C4-2B (cell line): ENCODE measurements at regions not wholly inside any gene's neighbourhood (a gene's known extent, or its start where the extent isn't known, plus 50 kb on each side); places are given as distances from the start of the nearest gene placed in this dataset.

Experiments
- H3K27ac ChIP-seq: fragments of 450-650 bp; 2 replicates; pipeline ENCODE4 v1.5.1; 2017
- CTCF ChIP-seq: fragments of 450-650 bp; conservative IDR thresholded peaks from 2 replicates; pipeline ENCODE4 v1.5.1; 2017; ENCODE audit warnings: mild to moderate bottlenecking
- ZFX ChIP-seq: fragments of 450-650 bp; IDR thresholded peaks from 2 replicates; pipeline ENCODE4 v1.6.1; 2017

DNA sequence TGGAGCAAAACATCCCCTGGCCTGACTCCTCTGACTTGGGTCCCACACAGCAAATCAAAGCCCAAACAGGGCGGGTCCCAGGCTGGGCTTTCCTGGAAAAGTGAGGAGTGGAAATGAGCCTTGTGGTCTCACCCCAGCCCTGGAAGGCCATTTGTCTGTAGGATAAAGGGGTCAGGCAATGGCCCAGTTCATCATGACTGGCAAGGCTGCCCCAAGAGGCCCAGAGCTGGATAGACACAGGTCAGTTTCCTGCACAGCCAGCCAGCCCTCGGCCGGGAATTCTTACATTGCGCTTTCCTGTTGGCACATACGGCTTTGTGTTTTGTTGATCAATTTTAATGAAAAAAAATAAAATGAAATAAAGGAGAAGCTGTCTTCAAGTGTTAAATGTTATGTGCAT, 174.3 kb downstream of the TSHZ3 start:
- TF ChIP-seq ZFX = no peak
- TF ChIP-seq CTCF = no peak
- no peak overlapping the region for H3K27ac ChIP-seq

DNA sequence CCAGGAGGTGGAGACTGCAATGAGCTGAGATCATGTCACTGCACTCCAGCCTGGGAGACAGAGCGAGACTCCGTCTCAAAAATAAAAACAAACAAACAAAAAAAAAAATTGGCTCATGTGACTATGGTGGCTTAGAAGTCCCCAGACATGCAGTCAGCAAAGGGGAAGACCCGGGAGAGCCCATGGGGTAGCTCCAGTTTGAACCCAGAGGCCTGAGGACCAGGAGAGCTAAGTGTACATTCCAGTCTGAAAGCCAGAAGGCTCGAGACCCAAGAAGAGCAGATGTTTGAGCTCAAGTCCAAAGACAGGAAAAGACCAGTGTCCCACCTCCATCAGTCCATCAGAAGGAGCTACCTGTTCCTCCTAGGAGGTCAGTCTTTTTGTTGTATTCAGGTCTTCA, 175.2 kb downstream of the TSHZ3 start:
- no peak for TF ChIP-seq CTCF
- TF ChIP-seq ZFX = no peak

GRCh38 chr19:31171936-31172335, 177.3 kb downstream of the TSHZ3 start:
- H3K27ac ChIP-seq = no peak overlapping the region
- TF ChIP-seq ZFX (no peak), CTCF (no peak)

More for the DNA sequence above, 175.2 kb downstream of the TSHZ3 start:
- no peak overlapping the region for H3K27ac ChIP-seq

DNA sequence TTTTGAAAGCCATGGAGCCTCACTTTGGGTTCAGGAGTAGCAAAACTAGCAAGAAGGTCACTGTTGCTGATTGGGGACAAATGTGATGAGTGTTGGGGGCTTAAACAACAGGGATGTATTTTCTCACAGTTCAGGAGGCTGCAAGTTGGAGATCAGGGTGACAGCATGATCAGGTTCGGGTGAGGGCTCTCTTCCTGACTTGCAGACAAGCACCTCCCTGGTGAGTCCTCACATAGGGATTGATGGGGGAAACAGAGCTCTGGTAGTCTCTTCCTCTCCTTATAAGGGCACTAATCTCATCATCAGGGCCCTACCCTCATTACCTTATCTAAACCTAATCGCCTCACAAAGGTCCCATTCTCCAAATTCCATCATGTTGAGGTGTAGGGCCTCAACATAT, 179.2 kb downstream of the TSHZ3 start:
- TF ChIP-seq CTCF (no peak), ZFX (no peak)
- no peak overlapping the region for H3K27ac ChIP-seq

GRCh38 chr19:31168106-31168625, 181.1 kb downstream of the TSHZ3 start:
- H3K27ac ChIP-seq = no peak overlapping the region
- TF ChIP-seq ZFX (no peak), CTCF (no peak)

- TF ChIP-seq ZFX = no peak
- TF ChIP-seq CTCF = no peak
- H3K27ac ChIP-seq = no peak overlapping the region
Measured at GRCh38 chr19:31167690-31168089, 181.5 kb downstream of the TSHZ3 start.

DNA sequence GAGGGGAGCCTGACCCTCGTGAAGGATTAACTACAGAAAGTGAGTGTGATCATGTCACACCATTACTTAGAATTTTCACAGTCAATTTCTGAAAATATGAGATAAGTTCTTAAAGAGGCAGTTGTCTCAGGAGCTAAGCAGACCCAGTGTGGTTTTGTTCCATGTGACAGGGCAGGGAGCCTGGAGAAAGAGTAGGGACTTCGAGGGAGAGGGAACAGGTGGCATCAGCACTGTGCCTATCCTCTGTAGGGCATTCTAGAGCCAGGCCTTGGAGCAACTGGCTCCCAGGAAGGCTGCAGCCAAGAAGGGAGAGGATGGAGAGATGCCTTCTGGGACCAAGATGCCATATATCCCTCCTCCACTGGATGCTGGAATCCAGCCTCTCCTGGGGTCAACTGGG, 183.0 kb downstream of the TSHZ3 start:
- no peak overlapping the region for H3K27ac ChIP-seq
- no peak for TF ChIP-seq CTCF
- no peak for TF ChIP-seq ZFX
